DLD1 (cell line): ENCODE measurements at regions not wholly inside any gene's neighbourhood (a gene's known extent, or its start where the extent isn't known, plus 50 kb on each side); places are given as distances from the start of the nearest gene placed in this dataset.

ENCODE experiments used
- in situ Hi-C: cut with HindIII; loops from 2 replicates; pipeline ENCODE4 v1.10.0; 2017; ENCODE audit warnings: low sequenced_read_pairs

- in situ Hi-C loops: no loop called here
Measured at GRCh38 chr3:124648551-124648950, 81.7 kb upstream of the UMPS start.

- in situ Hi-C loops: loop anchor here (25.0 kb wide), 1 partner anchor 88 kb away; no protein-coding TSS in a partner anchor
Measured at GRCh38 chr3:124650798-124651197, 79.5 kb upstream of the UMPS start.

GRCh38 chr3:124651416-124651815, 78.8 kb upstream of the UMPS start:
- in situ Hi-C loops: loop anchor here (25.0 kb wide), 1 partner anchor 89 kb away; no protein-coding TSS in a partner anchor

- in situ Hi-C loops: loop anchor here (25.0 kb wide), 1 partner anchor 90 kb away; no protein-coding TSS in a partner anchor
Measured at GRCh38 chr3:124652009-124652408, 78.2 kb upstream of the UMPS start.

GRCh38 chr3:124653071-124653796, 77.0 kb upstream of the UMPS start:
- in situ Hi-C loops: loop anchor here (25.0 kb wide), 1 partner anchor 91 kb away; no protein-coding TSS in a partner anchor

GRCh38 chr3:124653797-124654469, 76.3 kb upstream of the UMPS start:
- in situ Hi-C loops: loop anchor here (25.0 kb wide), 1 partner anchor 92 kb away; no protein-coding TSS in a partner anchor

- in situ Hi-C loops: loop anchor here (25.0 kb wide), 1 partner anchor 92 kb away; no protein-coding TSS in a partner anchor
Measured at GRCh38 chr3:124654470-124654845, 75.8 kb upstream of the UMPS start.

- in situ Hi-C loops: loop anchor here (25.0 kb wide), 1 partner anchor 94 kb away; no protein-coding TSS in a partner anchor
Measured at GRCh38 chr3:124656531-124656930, 73.7 kb upstream of the UMPS start.

- in situ Hi-C loops: loop anchor here (25.0 kb wide), 1 partner anchor 95 kb away; no protein-coding TSS in a partner anchor
Measured at GRCh38 chr3:124657138-124657537, 73.1 kb upstream of the UMPS start.

- in situ Hi-C loops: loop anchor here (25.0 kb wide), 1 partner anchor 96 kb away; no protein-coding TSS in a partner anchor
Measured at GRCh38 chr3:124658270-124658669, 72.0 kb upstream of the UMPS start.

- in situ Hi-C loops: loop anchor here (25.0 kb wide), 1 partner anchor 97 kb away; no protein-coding TSS in a partner anchor
Measured at GRCh38 chr3:124659175-124659574, 71.1 kb upstream of the UMPS start.

- in situ Hi-C loops: loop anchor here (25.0 kb wide), 1 partner anchor 98 kb away; no protein-coding TSS in a partner anchor
Measured at GRCh38 chr3:124660599-124660998, 69.7 kb upstream of the UMPS start.

GRCh38 chr3:124663690-124664089, 66.6 kb upstream of the UMPS start:
- in situ Hi-C loops: loop anchor here (25.0 kb wide), 1 partner anchor 101 kb away; no protein-coding TSS in a partner anchor

GRCh38 chr3:124664804-124665203, 65.4 kb upstream of the UMPS start:
- in situ Hi-C loops: loop anchor here (25.0 kb wide), 1 partner anchor 103 kb away; no protein-coding TSS in a partner anchor

- in situ Hi-C loops: loop anchor here (25.0 kb wide), 1 partner anchor 104 kb away; no protein-coding TSS in a partner anchor
Measured at GRCh38 chr3:124666067-124666466, 64.2 kb upstream of the UMPS start.

- in situ Hi-C loops: loop anchor here (25.0 kb wide), 1 partner anchor 107 kb away; no protein-coding TSS in a partner anchor
Measured at GRCh38 chr3:124669470-124669869, 60.8 kb upstream of the UMPS start.

- in situ Hi-C loops: loop anchor here (25.0 kb wide), 1 partner anchor 109 kb away; no protein-coding TSS in a partner anchor
Measured at GRCh38 chr3:124671106-124671505, 59.1 kb upstream of the UMPS start.

- in situ Hi-C loops: loop anchor here (25.0 kb wide), 1 partner anchor 112 kb away; no protein-coding TSS in a partner anchor
Measured at GRCh38 chr3:124674336-124674735, 55.9 kb upstream of the UMPS start.

GRCh38 chr3:124676236-124676635, 54.0 kb upstream of the UMPS start:
- in situ Hi-C loops: no loop called here

GRCh38 chr3:124679048-124679638, 51.1 kb upstream of the UMPS start:
- in situ Hi-C loops: no loop called here
